ENCODE measurements at regions not wholly inside any gene's neighbourhood (a gene's known extent, or its start where the extent isn't known, plus 50 kb on each side); places are given as distances from the start of the nearest gene placed in this dataset.

DNA sequence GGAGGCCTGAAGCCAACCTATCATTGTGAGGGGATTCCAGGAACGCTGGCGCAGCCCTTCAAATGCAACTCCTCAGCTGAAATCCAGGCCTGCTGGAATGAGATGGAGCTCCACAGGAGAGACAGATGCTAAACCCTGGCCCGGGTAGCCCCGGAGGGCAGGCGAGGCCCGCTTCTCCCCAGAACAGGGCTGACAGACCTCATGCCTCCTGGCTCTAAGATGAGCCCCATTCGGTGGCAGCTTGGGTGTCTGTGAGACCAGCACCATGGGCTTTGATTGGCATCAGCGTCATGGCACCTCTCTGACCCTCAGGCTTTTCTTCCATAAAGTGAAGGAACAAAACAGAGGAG lies 382.2 kb downstream of the BCL11B start:
- TF ChIP-seq, protein P1, sequence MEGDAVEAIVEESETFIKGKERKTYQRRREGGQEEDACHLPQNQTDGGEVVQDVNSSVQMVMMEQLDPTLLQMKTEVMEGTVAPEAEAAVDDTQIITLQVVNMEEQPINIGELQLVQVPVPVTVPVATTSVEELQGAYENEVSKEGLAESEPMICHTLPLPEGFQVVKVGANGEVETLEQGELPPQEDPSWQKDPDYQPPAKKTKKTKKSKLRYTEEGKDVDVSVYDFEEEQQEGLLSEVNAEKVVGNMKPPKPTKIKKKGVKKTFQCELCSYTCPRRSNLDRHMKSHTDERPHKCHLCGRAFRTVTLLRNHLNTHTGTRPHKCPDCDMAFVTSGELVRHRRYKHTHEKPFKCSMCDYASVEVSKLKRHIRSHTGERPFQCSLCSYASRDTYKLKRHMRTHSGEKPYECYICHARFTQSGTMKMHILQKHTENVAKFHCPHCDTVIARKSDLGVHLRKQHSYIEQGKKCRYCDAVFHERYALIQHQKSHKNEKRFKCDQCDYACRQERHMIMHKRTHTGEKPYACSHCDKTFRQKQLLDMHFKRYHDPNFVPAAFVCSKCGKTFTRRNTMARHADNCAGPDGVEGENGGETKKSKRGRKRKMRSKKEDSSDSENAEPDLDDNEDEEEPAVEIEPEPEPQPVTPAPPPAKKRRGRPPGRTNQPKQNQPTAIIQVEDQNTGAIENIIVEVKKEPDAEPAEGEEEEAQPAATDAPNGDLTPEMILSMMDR (IDR thresholded peaks at IDR 0.05): no peak
- no peak for TF ChIP-seq NFYB (CRISPR knock-in tag; conservative IDR thresholded peaks at IDR 0.05; ENCODE audit: low read depth)
- TF ChIP-seq, protein P2, sequence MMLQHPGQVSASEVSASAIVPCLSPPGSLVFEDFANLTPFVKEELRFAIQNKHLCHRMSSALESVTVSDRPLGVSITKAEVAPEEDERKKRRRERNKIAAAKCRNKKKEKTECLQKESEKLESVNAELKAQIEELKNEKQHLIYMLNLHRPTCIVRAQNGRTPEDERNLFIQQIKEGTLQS (CRISPR knock-in tag; conservative IDR thresholded peaks at IDR 0.05): no peak
- TF ChIP-seq JAZF1 (CRISPR knock-in tag; IDR thresholded peaks at IDR 0.05): no peak
- no peak for TF ChIP-seq NR2C2 (CRISPR knock-in tag; IDR thresholded peaks at IDR 0.05)
- TF ChIP-seq ETV6 (CRISPR knock-in tag; IDR thresholded peaks at IDR 0.05): no peak
- no peak for TF ChIP-seq SMAD3 (CRISPR knock-in tag; IDR thresholded peaks at IDR 0.05; ENCODE audit: borderline replicate concordance)
- no peak for TF ChIP-seq ZNF121 (CRISPR knock-in tag; IDR thresholded peaks at IDR 0.05)

All from WTC11 (cell line).